ENCODE measurements at regions not wholly inside any gene's neighbourhood (a gene's known extent, or its start where the extent isn't known, plus 50 kb on each side); places are given as distances from the start of the nearest gene placed in this dataset.

GRCh38 chr10:43955978-43956377 lies 307.3 kb upstream of the ZNF32 start:
- Mint-ChIP-seq H3K4me3 (ENCODE audit: unreplicated experiment) (no peak overlapping the region), H3K36me3 (ENCODE audit: insufficient read depth, unreplicated experiment) (no peaks in the 10 kb centered on the region), H3K27me3 (ENCODE audit: insufficient read depth, unreplicated experiment) (peaks cover 3% of the 10 kb centered on the region), H3K27ac (ENCODE audit: unreplicated experiment) (no peak overlapping the region), H3K9me3 (ENCODE audit: unreplicated experiment) (no peaks in the 10 kb centered on the region), H3K4me1 (ENCODE audit: low read depth, unreplicated experiment) (no peaks in the 10 kb centered on the region)
- H3K4me3 ChIP-seq (ENCODE audit: low read depth, low read length): no peak overlapping the region
- peak in 1 of 2 experiments; percentile 18 for DNase-seq
- no peaks in the 10 kb centered on the region for H3K4me1 ChIP-seq
- H3K27me3 ChIP-seq (replicated peaks; ENCODE audit: control insufficient read depth, insufficient read depth, low read length): no peaks in the 10 kb centered on the region
- H3K9me3 ChIP-seq: no peaks in the 10 kb centered on the region
- intact Hi-C loops (cut with micrococcal nuclease; ENCODE audit: unreplicated experiment): no loop called here
- POLR2A ChIA-PET: no interaction called here
- TF ChIP-seq CTCF (IDR thresholded peaks at IDR 0.05; ENCODE audit: insufficient read depth in 1 of 2, low read depth in 1 of 2, low read length in 1 of 2, severe bottlenecking in 1 of 2, unreplicated experiment in 1 of 2): no peak
- CTCF ChIA-PET: no interaction called here
- H3K36me3 ChIP-seq (ENCODE audit: control insufficient read depth, insufficient read depth, low read length): no peaks in the 10 kb centered on the region
- BruUV-seq (replicated peaks): no TSS peak

- no peak for TF ChIP-seq CTCF (IDR thresholded peaks at IDR 0.05; ENCODE audit: insufficient read depth in 1 of 2, low read depth in 1 of 2, low read length in 1 of 2, severe bottlenecking in 1 of 2, unreplicated experiment in 1 of 2)
- no TSS peak for BruUV-seq (replicated peaks)
- ChIA-PET POLR2A (no interaction called here), CTCF (no interaction called here)
- Histone ChIP-seq H3K9me3 (no peaks in the 10 kb centered on the region), H3K27me3 (replicated peaks; ENCODE audit: control insufficient read depth, insufficient read depth, low read length) (no peaks in the 10 kb centered on the region), H3K4me3 (ENCODE audit: low read depth, low read length) (no peak overlapping the region), H3K36me3 (ENCODE audit: control insufficient read depth, insufficient read depth, low read length) (no peaks in the 10 kb centered on the region), H3K4me1 (no peaks in the 10 kb centered on the region)
- DNase-seq: peak in 1 of 2 experiments; percentile 21
- Mint-ChIP-seq H3K9me3 (ENCODE audit: unreplicated experiment) (no peaks in the 10 kb centered on the region), H3K27me3 (ENCODE audit: insufficient read depth, unreplicated experiment) (peaks cover 3% of the 10 kb centered on the region), H3K36me3 (ENCODE audit: insufficient read depth, unreplicated experiment) (no peaks in the 10 kb centered on the region), H3K27ac (ENCODE audit: unreplicated experiment) (no peak overlapping the region), H3K4me1 (ENCODE audit: low read depth, unreplicated experiment) (no peaks in the 10 kb centered on the region), H3K4me3 (ENCODE audit: unreplicated experiment) (no peak overlapping the region)
- intact Hi-C loops (cut with micrococcal nuclease; ENCODE audit: unreplicated experiment): no loop called here
These were observed 306.4 kb upstream of the ZNF32 start for GRCh38 chr10:43955002-43955596.

GRCh38 chr10:43953672-43954071 lies 305.0 kb upstream of the ZNF32 start:
- Mint-ChIP-seq H3K9me3 (ENCODE audit: unreplicated experiment) (no peaks in the 10 kb centered on the region), H3K36me3 (ENCODE audit: insufficient read depth, unreplicated experiment) (no peaks in the 10 kb centered on the region), H3K4me3 (ENCODE audit: unreplicated experiment) (no peak overlapping the region), H3K27ac (ENCODE audit: unreplicated experiment) (no peak overlapping the region), H3K4me1 (ENCODE audit: low read depth, unreplicated experiment) (no peaks in the 10 kb centered on the region), H3K27me3 (ENCODE audit: insufficient read depth, unreplicated experiment) (peaks cover 3% of the 10 kb centered on the region)
- Histone ChIP-seq H3K27me3 (replicated peaks; ENCODE audit: control insufficient read depth, insufficient read depth, low read length) (no peaks in the 10 kb centered on the region), H3K4me3 (ENCODE audit: low read depth, low read length) (no peak overlapping the region), H3K9me3 (no peaks in the 10 kb centered on the region), H3K36me3 (ENCODE audit: control insufficient read depth, insufficient read depth, low read length) (no peaks in the 10 kb centered on the region), H3K4me1 (no peaks in the 10 kb centered on the region)
- no peak for TF ChIP-seq CTCF (IDR thresholded peaks at IDR 0.05; ENCODE audit: insufficient read depth in 1 of 2, low read depth in 1 of 2, low read length in 1 of 2, severe bottlenecking in 1 of 2, unreplicated experiment in 1 of 2)
- intact Hi-C loops (cut with micrococcal nuclease; ENCODE audit: unreplicated experiment): no loop called here
- peak in 1 of 2 experiments; percentile 21 for DNase-seq
- POLR2A ChIA-PET: no interaction called here
- CTCF ChIA-PET: no interaction called here
- no TSS peak for BruUV-seq (replicated peaks)
